GM21825 (cell line): ENCODE measurements at regions not wholly inside any gene's neighbourhood (a gene's known extent, or its start where the extent isn't known, plus 50 kb on each side); places are given as distances from the start of the nearest gene placed in this dataset.
A peak's percentile ranks its signal among the peaks of the same experiment; 100 is the strongest.

ENCODE experiments used
- ATAC-seq: cut with Tn5 transposase; IDR thresholded peaks from one replicate; pipeline ENCODE4 v1.9.1; 2021; ENCODE audit warnings: mild to moderate bottlenecking, moderate library complexity; ENCODE audit not compliant: unreplicated experiment

- ATAC-seq: no peak
Measured at GRCh38 chr5:148912714-148913398, 86.4 kb downstream of the ADRB2 start.

GRCh38 chr5:148913493-148913892, 87.1 kb downstream of the ADRB2 start:
- ATAC-seq: no peak

GRCh38 chr5:148913985-148914431, 87.6 kb downstream of the ADRB2 start:
- no peak for ATAC-seq

- no peak for ATAC-seq
Measured at GRCh38 chr5:148915224-148915817, 88.9 kb downstream of the ADRB2 start.

GRCh38 chr5:148920646-148921288, 94.4 kb downstream of the ADRB2 start:
- ATAC-seq: no peak

- no peak for ATAC-seq
Measured at GRCh38 chr5:148921350-148921749, 94.9 kb downstream of the ADRB2 start.

- peak; percentile 83 for ATAC-seq
Measured at GRCh38 chr5:148922606-148923005, 96.2 kb downstream of the ADRB2 start.

- no peak for ATAC-seq
Measured at GRCh38 chr5:148923023-148923422, 96.6 kb downstream of the ADRB2 start.

GRCh38 chr5:148924817-148925216, 98.4 kb downstream of the ADRB2 start:
- ATAC-seq: no peak

GRCh38 chr5:148926207-148926606, 99.8 kb downstream of the ADRB2 start:
- no peak for ATAC-seq

GRCh38 chr5:148927307-148927946, 101.0 kb downstream of the ADRB2 start:
- ATAC-seq: no peak

- no peak for ATAC-seq
Measured at GRCh38 chr5:148928141-148928540, 101.7 kb downstream of the ADRB2 start.

GRCh38 chr5:148931453-148932057, 105.1 kb downstream of the ADRB2 start:
- no peak for ATAC-seq

- ATAC-seq: no peak
Measured at GRCh38 chr5:148932355-148932935, 106.0 kb downstream of the ADRB2 start.

GRCh38 chr5:148933903-148934432, 107.6 kb downstream of the ADRB2 start:
- ATAC-seq: no peak

GRCh38 chr5:148934895-148935400, 108.5 kb downstream of the ADRB2 start:
- no peak for ATAC-seq

- no peak for ATAC-seq
Measured at GRCh38 chr5:148937239-148937638, 110.8 kb downstream of the ADRB2 start.

GRCh38 chr5:148937830-148938521, 111.6 kb downstream of the ADRB2 start:
- no peak for ATAC-seq

GRCh38 chr5:148938522-148938882, 112.1 kb downstream of the ADRB2 start:
- ATAC-seq: no peak

- ATAC-seq: no peak
Measured at GRCh38 chr5:148939676-148940075, 113.3 kb downstream of the ADRB2 start.
